Stomach (tissue), 8 donors: ENCODE measurements at regions not wholly inside any gene's neighbourhood (a gene's known extent, or its start where the extent isn't known, plus 50 kb on each side); places are given as distances from the start of the nearest gene placed in this dataset.

Experiments
- DNase-seq, 2 donors: peaks; one replicate each; pipeline versions ENCODE4 v3.0.0 to v3.0.0-alpha.2; 2013 to 2019
- H3K27ac ChIP-seq, 5 donors: fragments of 200-600 bp in 4 of 5; sonication (generic) in 4 of 5; one replicate each; pipeline ENCODE4 v1.5.1; 2013 to 2019; ENCODE audit warnings: mild to moderate bottlenecking in 1 of 5, moderate library complexity in 1 of 5
- H3K27me3 ChIP-seq, 3 donors: fragments of 200-600 bp; sonication (generic); one replicate each; pipeline ENCODE4 v1.5.1; 2017 to 2019; ENCODE audit warnings: mixed run types in 1 of 3
- H3K36me3 ChIP-seq, 4 donors: fragments of 200-600 bp; sonication (generic); 1 replicate in 3 of 4; 2 replicates in 1 of 4; pipeline ENCODE4 v1.5.1; 2016 to 2019
- H3K4me1 ChIP-seq, 4 donors: fragments of 200-600 bp; sonication (generic); one replicate each; pipeline ENCODE4 v1.5.1; 2016 to 2019
- H3K4me3 ChIP-seq, 4 donors: fragments of 200-600 bp; sonication (generic) in 3 of 4; one replicate each; pipeline ENCODE4 v1.5.1; 2016 to 2019; ENCODE audit warnings: mild to moderate bottlenecking in 1 of 4
- H3K9me3 ChIP-seq, 4 donors: fragments of 200-600 bp; sonication (generic); one replicate each; pipeline ENCODE4 v1.5.1; 2016 to 2019
- CTCF ChIP-seq, 7 experiments: fragments of 450-650 bp in 4 of 7; fragments of 200-600 bp in 3 of 7; sonication (generic) in 3 of 7; IDR thresholded peaks; one replicate each; pipeline ENCODE4 v1.5.1; 2016 to 2019; ENCODE audit warnings: antibody characterized with exemption in 7 of 7, control low read depth in 2 of 7, mild to moderate bottlenecking in 1 of 7
- EP300 ChIP-seq: sonication (generic); formaldehyde crosslinking; IDR thresholded peaks from one replicate; pipeline ENCODE4 v1.6.1; 2017; ENCODE audit warnings: antibody characterized with exemption
- POLR2A ChIP-seq, 4 donors: fragments of 450-650 bp; IDR thresholded peaks; one replicate each; pipeline ENCODE4 v1.6.1; 2016; ENCODE audit warnings: antibody characterized with exemption in 4 of 4, control low read depth in 2 of 4, mild to moderate bottlenecking in 1 of 4, moderate library complexity in 1 of 4
- POLR2AphosphoS5 ChIP-seq, 3 donors: sonication (generic); formaldehyde crosslinking; IDR thresholded peaks; one replicate each; pipeline ENCODE4 v1.6.1; 2016; ENCODE audit warnings: antibody characterized with exemption in 3 of 3
- WGBS, 5 donors: extraction: QIAGEN DNeasy Blood & Tissue Kit in 3 of 5; methylation state at CpG; one replicate each; pipeline versions ENCODE4 v1.1.5 to v1.1.7; 2013 to 2018; 5-methylcytosine and 5-hydroxymethylcytosine counted together
- intact Hi-C: fragments of 100-400 bp; cut with DNase I; formaldehyde crosslinking; loops from one replicate; pipeline ENCODE4 v1.15.1; 2023; ENCODE audit warnings: low total_unique reads
- donor health status: healthy with polysubstance abuse.
- donor health status: Bipolar disorder and iron deficiency.
- donor health status: healthy.

- no peaks in the 10 kb centered on the region for H3K9me3 ChIP-seq
- 52 to 68% (median 63%) methylated on average over 6 of the region's 6 CpGs for WGBS, 5 donors
- H3K4me3 ChIP-seq, result no peak overlapping the region
- H3K27ac ChIP-seq, result no peak overlapping the region
- no peaks in the 10 kb centered on the region for H3K4me1 ChIP-seq
- no peak for DNase-seq
- H3K36me3 ChIP-seq, result no peaks in the 10 kb centered on the region
- H3K27me3 ChIP-seq, result no peaks in the 10 kb centered on the region
- intact Hi-C loops, result no loop called here
- no peak for TF ChIP-seq POLR2AphosphoS5 (IDR thresholded peaks at IDR 0.05)
- TF ChIP-seq CTCF (IDR thresholded peaks at IDR 0.05), result no peak
- no peak for TF ChIP-seq POLR2A (IDR thresholded peaks at IDR 0.05)
- TF ChIP-seq EP300, result no peak
These were observed 343.8 kb upstream of the MYT1L start for GRCh38 chr2:2674831-2675230.

- intact Hi-C loops, result no loop called here
- TF ChIP-seq EP300 (no peak), POLR2AphosphoS5 (IDR thresholded peaks at IDR 0.05) (no peak), POLR2A (IDR thresholded peaks at IDR 0.05) (no peak), CTCF (IDR thresholded peaks at IDR 0.05) (no peak)
- H3K36me3 ChIP-seq, result no peaks in the 10 kb centered on the region
- H3K27ac ChIP-seq, result no peak overlapping the region
- no peaks in the 10 kb centered on the region for H3K4me1 ChIP-seq
- DNase-seq, result no peak
- no peaks in the 10 kb centered on the region for H3K9me3 ChIP-seq
- H3K4me3 ChIP-seq, result no peak overlapping the region
- no peaks in the 10 kb centered on the region for H3K27me3 ChIP-seq
- 33 to 53% (median 51%) methylated on average over 3 of the region's 3 CpGs for WGBS, 5 donors
These were observed 342.3 kb upstream of the MYT1L start for GRCh38 chr2:2673406-2673805.

- Histone ChIP-seq H3K27me3 (no peaks in the 10 kb centered on the region), H3K27ac (no peak overlapping the region), H3K4me3 (no peak overlapping the region), H3K36me3 (no peaks in the 10 kb centered on the region), H3K9me3 (no peaks in the 10 kb centered on the region), H3K4me1 (no peaks in the 10 kb centered on the region)
- TF ChIP-seq CTCF (IDR thresholded peaks at IDR 0.05), result no peak
- TF ChIP-seq POLR2A (IDR thresholded peaks at IDR 0.05), result no peak
- TF ChIP-seq POLR2AphosphoS5 (IDR thresholded peaks at IDR 0.05), result no peak
- no peak for TF ChIP-seq EP300
- no peak for DNase-seq
- intact Hi-C loops, result no loop called here
- WGBS, 5 donors, result 86 to 96% (median 92%) methylated on average over 14 of the region's 14 CpGs
These were observed 341.2 kb upstream of the MYT1L start for GRCh38 chr2:2672249-2672648.

GRCh38 chr2:2671826-2672225 lies 340.8 kb upstream of the MYT1L start:
- H3K4me3 ChIP-seq, result no peak overlapping the region
- intact Hi-C loops, result no loop called here
- no peaks in the 10 kb centered on the region for H3K27me3 ChIP-seq
- H3K9me3 ChIP-seq, result no peaks in the 10 kb centered on the region
- TF ChIP-seq POLR2AphosphoS5 (IDR thresholded peaks at IDR 0.05) (no peak), CTCF (IDR thresholded peaks at IDR 0.05) (no peak), EP300 (no peak), POLR2A (IDR thresholded peaks at IDR 0.05) (no peak)
- 86 to 91% (median 87%) methylated on average over 6 of the region's 6 CpGs for WGBS, 5 donors
- no peaks in the 10 kb centered on the region for H3K4me1 ChIP-seq
- DNase-seq, result no peak
- no peaks in the 10 kb centered on the region for H3K36me3 ChIP-seq
- no peak overlapping the region for H3K27ac ChIP-seq
